Fibroblast of upper back skin (primary cell): ENCODE measurements at regions not wholly inside any gene's neighbourhood (a gene's known extent, or its start where the extent isn't known, plus 50 kb on each side); places are given as distances from the start of the nearest gene placed in this dataset.
"Not testable (repeated sequence)": the region's sequence is repeated elsewhere in the genome, so short reads cannot be mapped to it uniquely, and the experiment has no call there.

Source experiments
- DNase-seq: peaks from one replicate; pipeline ENCODE4 v3.0.0-alpha.2; 2013

GRCh38 chr2:21194147-21194546 lies 70.4 kb downstream of the TDRD15 start:
- no peak for DNase-seq

GRCh38 chr2:21194858-21195271 lies 71.1 kb downstream of the TDRD15 start:
- no peak for DNase-seq

GRCh38 chr2:21195326-21195725 lies 71.6 kb downstream of the TDRD15 start:
- no peak for DNase-seq

- DNase-seq = no peak
Observed at GRCh38 chr2:21198637-21199036, 74.9 kb downstream of the TDRD15 start.

- no peak for DNase-seq
Observed at GRCh38 chr2:21203976-21204375, 80.2 kb downstream of the TDRD15 start.

GRCh38 chr2:21214085-21214484 lies 90.3 kb downstream of the TDRD15 start:
- not testable (repeated sequence) for DNase-seq

- no peak for DNase-seq
Observed at GRCh38 chr2:21217442-21217841, 93.7 kb downstream of the TDRD15 start.

- no peak for DNase-seq
Observed at GRCh38 chr2:21220930-21221329, 97.2 kb downstream of the TDRD15 start.

- no peak for DNase-seq
Observed at GRCh38 chr2:21223618-21224017, 99.8 kb downstream of the TDRD15 start.

- DNase-seq = no peak
Observed at GRCh38 chr2:21228041-21228895, 104.5 kb downstream of the TDRD15 start.

- DNase-seq = no peak
Observed at GRCh38 chr2:21229302-21229701, 105.5 kb downstream of the TDRD15 start.

- no peak for DNase-seq
Observed at GRCh38 chr2:21230140-21230539, 106.4 kb downstream of the TDRD15 start.

GRCh38 chr2:21231985-21232384 lies 108.2 kb downstream of the TDRD15 start:
- DNase-seq = no peak

- no peak for DNase-seq
Observed at GRCh38 chr2:21233194-21233593, 109.4 kb downstream of the TDRD15 start.

- DNase-seq = no peak
Observed at GRCh38 chr2:21234001-21234400, 110.2 kb downstream of the TDRD15 start.

- no peak for DNase-seq
Observed at GRCh38 chr2:21234464-21235120, 110.8 kb downstream of the TDRD15 start.

- DNase-seq = not testable (repeated sequence)
Observed at GRCh38 chr2:21239749-21240148, 116.0 kb downstream of the TDRD15 start.

GRCh38 chr2:21244161-21244560 lies 120.4 kb downstream of the TDRD15 start:
- DNase-seq = no peak

GRCh38 chr2:21245565-21245964 lies 121.8 kb downstream of the TDRD15 start:
- DNase-seq = no peak

- DNase-seq = no peak
Observed at GRCh38 chr2:21249367-21249766, 125.6 kb downstream of the TDRD15 start.

GRCh38 chr2:21250673-21251072 lies 126.9 kb downstream of the TDRD15 start:
- no peak for DNase-seq

- DNase-seq = no peak
Observed at GRCh38 chr2:21251216-21251980, 127.6 kb downstream of the TDRD15 start.

GRCh38 chr2:21253311-21254027 lies 129.7 kb downstream of the TDRD15 start:
- no peak for DNase-seq
